IPS-NIHi7 (cell line): ENCODE measurements at regions not wholly inside any gene's neighbourhood (a gene's known extent, or its start where the extent isn't known, plus 50 kb on each side); places are given as distances from the start of the nearest gene placed in this dataset.

Source experiments
- DNase-seq: peaks from one replicate; pipeline ENCODE4 v3.0.0; 2012; ENCODE audit warnings: mixed read lengths; ENCODE audit errors: extremely low spot score

DNA sequence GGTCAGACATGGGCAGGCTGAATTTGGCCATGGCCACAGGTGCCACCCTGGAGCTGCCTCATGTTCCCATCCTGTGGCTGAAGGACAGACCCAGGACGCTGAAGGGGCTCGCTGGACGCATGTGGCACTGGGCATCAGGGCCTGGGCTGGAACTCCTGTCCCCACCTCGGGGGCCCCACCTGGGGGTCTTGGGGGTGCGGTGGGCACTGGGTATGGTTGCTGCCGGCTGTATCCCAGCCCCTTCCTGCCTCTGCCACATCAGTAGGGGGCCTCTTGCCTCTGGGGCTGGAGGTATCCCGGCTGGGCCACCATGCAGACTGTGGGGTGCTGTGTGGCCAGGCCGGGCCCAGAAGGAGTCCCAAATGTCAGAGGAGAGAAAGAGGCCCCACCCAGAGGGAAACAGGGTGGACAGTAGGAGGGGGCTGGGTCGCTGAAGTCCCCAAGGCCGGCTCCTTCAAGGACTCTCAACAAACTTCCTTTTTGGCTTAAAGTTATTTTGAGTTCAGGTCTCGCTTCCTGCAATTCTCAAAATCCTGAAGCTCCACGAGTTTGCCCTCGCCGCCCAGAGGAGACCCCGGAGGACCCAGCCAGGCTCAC lies 78.7 kb downstream of the SIK1 start:
- no peak for DNase-seq

DNA sequence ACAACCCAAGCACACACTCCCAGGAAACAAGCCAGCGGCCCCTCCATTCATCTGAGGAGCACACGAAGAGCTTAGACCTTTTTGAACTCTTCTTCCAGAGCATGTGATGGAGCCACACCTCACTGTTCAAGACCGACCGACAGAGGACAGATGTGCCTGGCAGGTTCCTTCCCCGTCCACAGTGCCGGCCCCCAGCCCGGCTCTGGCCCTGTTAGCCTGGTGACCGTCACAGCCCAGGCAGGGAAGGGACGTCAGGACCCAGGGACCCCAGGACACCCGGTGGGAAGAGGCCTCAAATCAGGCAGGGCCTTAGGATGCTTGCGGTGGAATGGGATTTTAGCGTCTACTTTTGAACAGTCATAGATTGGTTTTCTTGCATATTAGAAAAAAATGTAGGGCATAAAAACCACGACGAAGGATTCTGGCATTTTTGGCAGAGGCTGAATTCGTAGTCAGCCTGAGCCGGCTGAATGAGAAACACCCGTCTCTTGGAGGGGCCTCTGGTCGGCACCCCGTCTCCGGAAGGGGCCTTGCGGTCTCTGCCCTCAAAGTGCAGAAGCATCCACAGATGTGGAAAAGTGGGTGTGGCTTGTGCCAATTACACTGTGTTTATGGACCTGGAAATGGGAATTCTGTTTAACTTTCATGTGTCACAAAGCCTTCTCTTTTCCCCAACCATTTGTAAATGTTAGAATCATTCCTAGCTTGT lies 79.3 kb downstream of the SIK1 start:
- DNase-seq: no peak

- DNase-seq: no peak
Measured at GRCh38 chr21:43346551-43346950, 80.4 kb downstream of the SIK1 start.

DNA sequence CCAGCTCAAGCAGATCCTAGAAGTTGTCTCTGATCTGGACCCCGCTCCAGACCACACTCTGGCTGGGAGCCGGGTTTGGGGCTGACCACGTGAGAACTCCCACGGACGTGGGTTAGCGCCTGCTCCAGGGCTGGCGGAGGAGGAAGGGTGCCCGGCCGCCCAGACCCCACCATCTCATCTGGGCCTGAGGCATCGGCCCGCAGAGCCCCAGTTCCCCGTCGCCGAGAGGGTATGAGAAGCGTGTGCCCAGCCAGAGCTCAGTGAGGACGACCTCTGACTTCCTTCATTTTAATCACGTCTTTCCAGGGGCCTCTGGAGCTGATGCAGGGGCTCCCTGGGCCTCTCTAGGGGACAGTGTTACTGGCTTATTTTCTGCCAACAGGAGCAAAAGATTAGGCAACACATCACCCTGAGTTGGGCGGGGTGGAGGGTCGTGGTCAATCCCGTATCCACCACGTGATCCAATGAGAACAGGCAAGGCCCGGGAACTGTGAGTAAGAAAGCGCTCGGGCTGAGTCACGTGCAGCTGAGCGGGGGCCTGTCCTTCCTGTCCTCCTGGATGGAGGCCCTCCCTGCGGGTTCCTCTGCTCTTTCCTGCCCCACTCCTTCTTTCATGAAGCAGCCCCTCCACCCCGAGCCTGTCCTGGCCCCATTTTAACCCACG lies 81.1 kb downstream of the SIK1 start:
- DNase-seq: no peak

DNA sequence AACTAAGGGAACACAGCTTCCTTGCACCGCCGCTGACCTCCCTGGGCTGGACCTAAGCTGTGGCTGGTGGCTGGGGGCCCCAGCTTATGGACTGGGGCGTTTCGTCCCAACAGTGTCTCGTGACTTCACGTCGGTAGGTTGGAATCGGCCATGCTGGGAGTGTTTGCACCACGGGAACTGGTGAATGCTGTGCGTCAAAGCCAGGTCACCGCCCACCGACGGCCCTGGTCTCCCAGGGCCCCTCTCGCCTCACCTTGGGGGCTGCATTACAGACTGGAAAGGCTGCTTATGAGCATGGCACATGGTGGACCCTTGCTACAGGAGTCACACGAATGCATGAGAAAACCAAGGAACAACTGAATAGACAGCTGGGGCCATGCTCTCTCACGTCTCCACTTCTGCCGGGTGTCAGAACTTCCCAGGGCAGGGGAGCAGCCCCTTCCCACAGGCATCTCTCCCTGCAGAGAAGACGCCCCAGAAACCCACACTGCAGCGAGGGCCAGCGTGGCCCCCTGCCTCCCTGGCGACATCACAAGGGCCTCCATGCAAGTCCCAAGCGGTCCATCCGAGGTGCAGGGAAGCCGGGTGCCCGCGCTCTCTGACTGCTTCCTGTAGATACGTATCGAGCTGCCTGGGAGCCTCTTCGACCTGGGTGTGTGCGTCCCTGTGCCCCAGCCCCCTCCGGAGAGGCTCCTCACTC lies 81.7 kb downstream of the SIK1 start:
- no peak for DNase-seq

GRCh38 chr21:43343992-43344886 lies 82.7 kb downstream of the SIK1 start:
- DNase-seq: no peak

DNA sequence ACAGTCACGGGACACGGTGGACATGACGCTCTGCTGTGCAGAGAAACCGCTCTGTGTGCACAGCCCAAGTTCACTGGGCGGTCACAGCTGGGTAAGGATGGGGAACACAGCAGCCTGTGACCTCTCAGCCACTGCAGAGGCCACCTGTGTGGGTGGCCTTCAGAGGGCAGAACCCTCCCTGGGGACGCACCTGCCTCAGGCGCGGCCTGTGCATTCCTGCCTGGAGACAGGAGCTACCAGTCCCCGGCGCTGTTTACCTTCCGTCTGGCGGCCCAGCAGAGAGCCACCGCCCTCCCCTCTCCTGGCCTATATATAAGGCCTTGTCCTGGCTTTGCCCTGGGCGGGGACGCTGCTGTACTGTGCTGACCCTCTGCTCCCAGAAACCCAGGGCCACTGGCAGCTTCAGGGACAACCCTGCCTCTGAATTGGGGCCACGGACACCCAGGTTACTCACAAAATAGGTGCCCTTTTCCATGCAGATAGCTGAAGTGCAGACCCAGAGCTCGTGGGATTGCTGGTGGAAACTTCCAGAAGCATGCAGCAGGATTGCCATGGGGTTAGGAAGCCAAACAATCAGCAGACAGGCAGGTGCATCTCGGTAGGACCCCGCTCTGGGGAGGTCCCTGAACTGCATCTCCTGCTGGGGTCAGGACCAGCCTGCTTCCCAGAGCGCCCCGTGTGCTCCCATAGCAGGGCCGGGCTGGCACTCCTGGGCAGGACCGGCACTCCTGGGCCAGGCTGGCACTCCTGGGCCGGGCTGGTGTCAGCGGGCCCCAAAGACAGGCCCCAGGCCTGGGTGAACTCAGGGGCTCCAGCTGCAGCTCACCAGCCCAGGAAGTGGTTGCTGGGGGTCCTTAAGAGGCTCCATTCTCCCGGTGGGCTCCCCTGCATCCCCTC lies 83.6 kb downstream of the SIK1 start:
- peak; percentile 48 for DNase-seq

DNA sequence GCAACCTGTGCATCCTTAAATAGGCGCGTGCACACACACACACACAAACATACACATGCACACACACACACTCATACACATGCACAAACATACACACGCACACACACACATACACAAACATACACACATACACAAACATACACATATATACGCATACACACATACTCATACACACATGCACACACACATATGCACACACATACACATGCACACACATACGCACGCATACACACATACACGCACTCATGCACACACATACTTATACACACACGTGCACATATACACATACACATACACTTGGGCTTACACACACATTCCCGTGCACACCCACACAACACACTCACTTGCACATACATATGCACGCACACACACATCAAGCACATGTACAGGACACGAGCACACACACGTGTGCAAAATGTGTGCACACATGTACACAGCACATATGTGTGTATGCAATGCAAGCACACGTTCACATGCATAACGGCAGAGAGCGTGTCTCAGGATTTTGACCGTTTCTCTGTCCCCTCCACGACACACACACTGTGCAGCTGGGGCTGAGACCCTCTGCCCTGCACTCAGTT lies 84.5 kb downstream of the SIK1 start:
- no peak for DNase-seq

DNA sequence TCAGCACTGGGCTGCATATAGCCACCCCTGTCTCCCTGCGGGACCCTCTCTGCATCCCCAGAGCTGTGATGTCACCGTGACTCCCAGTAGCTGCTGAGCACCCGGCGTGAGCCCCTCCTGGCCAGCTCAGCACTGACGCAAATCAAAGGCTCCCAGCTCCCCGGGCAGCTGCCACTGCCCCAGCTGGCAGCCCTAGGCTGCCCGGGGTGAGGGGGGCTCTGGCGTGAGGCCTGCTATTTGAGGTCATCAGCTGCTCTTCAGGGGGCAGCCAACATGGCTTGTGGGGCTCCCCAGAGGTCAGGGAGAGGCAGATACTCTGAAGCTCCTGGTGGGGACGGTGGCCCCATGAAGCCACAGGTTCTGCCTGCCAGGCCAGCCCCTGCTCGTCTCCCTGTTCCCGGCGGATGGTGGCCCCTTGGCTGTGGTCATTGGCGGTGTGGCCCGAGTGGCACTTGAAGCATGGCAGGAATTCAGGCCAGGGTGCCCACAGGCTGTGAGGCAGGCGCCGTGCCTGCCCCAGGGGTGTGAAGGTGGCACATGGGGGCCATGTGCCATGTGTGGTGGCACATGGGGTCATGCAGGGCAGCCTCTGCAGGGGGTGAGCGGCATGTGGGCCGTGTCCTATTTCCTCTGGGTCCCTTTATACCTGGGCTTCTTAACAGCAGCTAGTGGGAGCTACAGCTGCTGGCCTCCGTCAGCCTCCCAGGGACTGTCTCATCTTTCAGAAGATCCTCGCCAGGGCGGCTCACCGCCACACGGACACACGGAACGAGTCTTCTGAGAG lies 85.4 kb downstream of the SIK1 start:
- DNase-seq: no peak

- DNase-seq: peak; percentile 50
Measured at GRCh38 chr21:43340491-43341377, 86.2 kb downstream of the SIK1 start.

DNA sequence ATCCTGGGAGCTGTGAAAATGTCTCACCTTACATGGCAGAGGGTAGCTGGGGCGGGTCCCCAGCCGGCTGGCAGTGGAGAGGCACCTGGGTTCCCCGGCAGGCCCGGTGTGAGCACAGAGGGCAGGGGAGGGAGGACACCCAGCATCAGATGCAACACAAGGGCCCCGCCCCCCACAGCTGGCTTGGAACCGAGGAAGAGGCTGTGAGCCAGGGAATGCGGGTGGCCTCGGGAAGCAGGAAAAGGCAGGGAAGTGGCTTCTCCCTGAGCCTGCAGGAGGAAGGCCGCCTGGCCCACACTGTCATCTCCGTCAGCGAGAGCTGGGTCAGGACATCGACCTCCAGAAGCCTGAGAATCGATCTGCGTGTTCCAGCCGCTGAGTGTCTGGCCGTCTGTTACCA lies 87.3 kb downstream of the SIK1 start:
- DNase-seq: no peak

- no peak for DNase-seq
Measured at GRCh38 chr21:43338951-43339350, 88.0 kb downstream of the SIK1 start.

- no peak for DNase-seq
Measured at GRCh38 chr21:43337901-43338655, 88.9 kb downstream of the SIK1 start.

DNA sequence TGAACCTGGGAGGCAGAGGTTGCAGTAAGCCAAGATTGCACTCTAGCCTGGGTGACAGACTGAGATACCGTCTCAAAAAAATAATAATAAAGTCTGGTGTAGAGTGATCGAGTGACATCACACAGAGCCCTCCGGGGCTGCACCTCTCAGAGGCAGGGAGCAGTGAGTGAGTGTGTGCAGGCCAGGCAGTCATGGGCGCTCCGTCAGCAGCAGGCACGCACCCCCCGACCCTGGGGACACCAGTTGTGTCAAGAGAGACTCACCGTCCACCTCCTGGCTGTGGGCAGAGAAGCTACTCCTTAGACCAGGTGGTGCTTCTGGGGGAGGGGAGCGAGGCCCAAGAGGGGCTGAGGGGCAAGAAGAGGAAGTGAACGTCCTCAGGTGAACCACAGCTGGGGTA lies 91.8 kb downstream of the SIK1 start:
- DNase-seq: no peak

- no peak for DNase-seq
Measured at GRCh38 chr21:43334214-43334958, 92.5 kb downstream of the SIK1 start.

DNA sequence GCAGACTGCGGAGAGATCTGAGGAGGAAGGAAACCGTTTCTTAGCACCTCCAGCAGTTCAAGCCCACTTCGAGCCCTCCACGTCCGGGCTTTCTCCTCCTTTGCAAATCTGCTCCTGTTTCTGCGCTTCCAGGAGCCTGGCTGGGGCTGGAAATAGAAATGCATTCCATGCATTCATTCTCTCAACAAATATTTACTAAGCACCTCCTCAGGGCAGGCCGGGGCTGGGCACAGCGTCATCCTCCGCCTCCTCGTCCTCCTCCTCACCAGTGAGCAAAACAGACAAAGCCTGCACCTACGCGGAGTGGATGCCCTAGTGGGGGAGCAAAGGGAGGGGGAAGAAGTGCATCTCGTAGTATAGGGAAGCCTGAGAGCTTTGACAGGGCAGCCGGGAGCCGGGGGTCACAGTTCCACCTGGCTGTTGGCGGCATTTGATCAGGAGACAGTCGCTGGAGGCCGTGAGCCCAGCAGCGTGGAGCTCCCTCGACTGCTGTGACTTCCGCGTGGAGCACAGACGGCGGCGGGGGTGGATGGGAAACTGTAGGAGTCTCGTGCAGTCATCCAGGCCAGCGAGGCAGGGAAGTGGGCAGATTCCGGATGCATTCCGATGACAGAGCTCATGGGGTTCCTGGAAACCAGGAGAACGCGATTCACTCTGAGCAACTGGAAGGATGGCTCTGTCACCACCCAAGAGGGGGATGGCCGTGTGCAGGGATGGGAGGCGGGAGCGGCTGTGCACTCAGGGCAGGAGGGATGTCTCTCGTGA lies 93.5 kb downstream of the SIK1 start:
- DNase-seq: peak; percentile 56
